ENCODE measurements at regions not wholly inside any gene's neighbourhood (a gene's known extent, or its start where the extent isn't known, plus 50 kb on each side); places are given as distances from the start of the nearest gene placed in this dataset.

DNA sequence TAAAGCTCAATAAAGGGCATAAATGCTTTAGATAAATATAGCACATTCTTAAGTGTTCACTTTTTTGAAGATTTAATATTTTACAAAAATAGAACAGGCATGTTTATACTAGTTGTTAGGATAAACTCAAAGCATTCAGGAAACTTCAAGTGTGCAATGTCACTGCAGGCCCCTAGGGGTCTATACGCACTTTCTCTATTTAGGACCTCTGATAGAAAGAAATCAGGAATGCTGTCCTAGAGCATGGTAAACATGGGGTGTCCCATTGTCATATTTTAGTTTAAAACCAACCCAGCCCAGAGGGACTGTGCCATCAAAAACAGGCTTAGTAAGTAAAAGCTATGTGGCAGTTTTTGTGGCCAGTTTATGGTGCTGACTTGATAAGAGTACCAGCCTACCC is 102.2 kb downstream of the BARHL2 start:
- Histone ChIP-seq H3K4me1 (no peaks in the 10 kb centered on the region), H3K36me3 (replicated peaks in 1 of 2; ENCODE audit: insufficient read depth in 1 of 2, low read depth in 2 of 2) (no peaks in the 10 kb centered on the region), H3K4me3 (no peak overlapping the region), H3K27me3 (no peaks in the 10 kb centered on the region), H3K27ac (no peak overlapping the region), H3K9me3 (no peaks in the 10 kb centered on the region)
- DNase-seq: no peak
- intact Hi-C loops (cut with DNase I): no loop called here
- no peak for TF ChIP-seq POLR2A (IDR thresholded peaks at IDR 0.05)
- TF ChIP-seq CTCF (IDR thresholded peaks at IDR 0.05): no peak
- WGBS, 2 donors: 72 to 78% methylated on average over 1 of the region's 1 CpG
- ATAC-seq: no peak

- no peaks in the 10 kb centered on the region for H3K27me3 ChIP-seq
- H3K9me3 ChIP-seq: no peaks in the 10 kb centered on the region
- no peak overlapping the region for H3K4me3 ChIP-seq
- no peaks in the 10 kb centered on the region for H3K36me3 ChIP-seq (replicated peaks in 1 of 2; ENCODE audit: insufficient read depth in 1 of 2, low read depth in 2 of 2)
- intact Hi-C loops (cut with DNase I): no loop called here
- TF ChIP-seq CTCF (IDR thresholded peaks at IDR 0.05): no peak
- no peak for TF ChIP-seq POLR2A (IDR thresholded peaks at IDR 0.05)
- no peaks in the 10 kb centered on the region for H3K4me1 ChIP-seq
- ATAC-seq: no peak
- H3K27ac ChIP-seq: no peak overlapping the region
- 23 to 31% methylated on average over 5 of the region's 5 CpGs for WGBS, 2 donors
- no peak for DNase-seq
These were observed 103.7 kb downstream of the BARHL2 start for GRCh38 chr1:90613371-90613770.

DNA sequence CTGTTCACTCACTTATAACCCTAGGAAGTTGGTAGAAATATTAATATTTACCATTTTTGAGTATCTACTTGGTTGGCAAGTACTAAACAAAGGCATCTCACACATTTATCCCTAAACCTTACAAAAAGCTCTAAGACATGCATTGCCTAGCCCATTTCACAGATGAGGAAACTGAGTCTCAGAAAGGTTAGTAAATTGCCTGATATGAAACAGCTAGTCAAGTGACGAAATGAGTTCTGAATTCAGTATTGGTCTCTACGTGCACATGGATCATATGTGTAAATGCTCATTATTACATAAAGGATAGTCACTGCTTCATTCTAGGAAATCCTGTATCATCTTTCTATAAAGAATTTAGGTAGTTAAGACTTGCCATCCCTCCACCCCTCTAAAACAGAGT is 105.1 kb downstream of the BARHL2 start:
- Histone ChIP-seq H3K9me3 (no peaks in the 10 kb centered on the region), H3K36me3 (replicated peaks in 1 of 2; ENCODE audit: insufficient read depth in 1 of 2, low read depth in 2 of 2) (no peaks in the 10 kb centered on the region), H3K27ac (no peak overlapping the region), H3K27me3 (no peaks in the 10 kb centered on the region), H3K4me1 (no peaks in the 10 kb centered on the region), H3K4me3 (no peak overlapping the region)
- TF ChIP-seq POLR2A (IDR thresholded peaks at IDR 0.05) (no peak), CTCF (IDR thresholded peaks at IDR 0.05) (no peak)
- ATAC-seq: no peak
- 65 to 89% methylated on average over 2 of the region's 2 CpGs for WGBS, 2 donors
- DNase-seq: no peak
- intact Hi-C loops (cut with DNase I): no loop called here

DNA sequence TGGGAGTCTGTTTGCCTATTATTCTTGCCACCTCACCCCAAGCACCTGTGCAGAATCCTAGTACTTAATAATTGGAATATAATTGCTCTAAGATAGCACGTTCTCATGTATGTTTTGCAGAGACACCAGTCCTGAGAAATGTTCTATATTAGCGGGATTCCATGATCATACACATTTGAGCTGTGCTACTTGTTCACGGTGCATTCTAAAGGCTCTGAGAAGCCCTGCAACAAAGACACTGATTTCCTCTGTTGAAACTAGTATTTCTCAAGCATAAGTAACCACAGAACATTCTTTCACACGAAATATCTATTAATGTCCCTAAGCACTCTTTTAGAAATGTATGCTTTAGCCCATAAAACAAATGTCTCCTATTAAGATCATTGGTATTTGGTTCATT is 109.4 kb downstream of the BARHL2 start:
- Histone ChIP-seq H3K9me3 (no peaks in the 10 kb centered on the region), H3K4me1 (no peaks in the 10 kb centered on the region), H3K27ac (no peak overlapping the region), H3K4me3 (no peak overlapping the region), H3K27me3 (no peaks in the 10 kb centered on the region), H3K36me3 (replicated peaks in 1 of 2; ENCODE audit: insufficient read depth in 1 of 2, low read depth in 2 of 2) (no peaks in the 10 kb centered on the region)
- WGBS, 2 donors: 68 to 69% methylated on average over 4 of the region's 4 CpGs
- ATAC-seq (no peak), DNase-seq (no peak)
- intact Hi-C loops (cut with DNase I): no loop called here
- TF ChIP-seq CTCF (IDR thresholded peaks at IDR 0.05) (no peak), POLR2A (IDR thresholded peaks at IDR 0.05) (no peak)

- H3K27ac ChIP-seq: no peak overlapping the region
- 30 to 61% methylated on average over 1 of the region's 1 CpG for WGBS, 2 donors
- TF ChIP-seq POLR2A (IDR thresholded peaks at IDR 0.05) (no peak), CTCF (IDR thresholded peaks at IDR 0.05) (no peak)
- H3K4me1 ChIP-seq: no peaks in the 10 kb centered on the region
- no peaks in the 10 kb centered on the region for H3K9me3 ChIP-seq
- intact Hi-C loops (cut with DNase I): no loop called here
- DNase-seq: no peak
- no peaks in the 10 kb centered on the region for H3K36me3 ChIP-seq (replicated peaks in 1 of 2; ENCODE audit: insufficient read depth in 1 of 2, low read depth in 2 of 2)
- H3K27me3 ChIP-seq: no peaks in the 10 kb centered on the region
- ATAC-seq: no peak
- H3K4me3 ChIP-seq: no peak overlapping the region
These were observed 112.0 kb downstream of the BARHL2 start for GRCh38 chr1:90605070-90605469.
